Spleen (tissue), 7 donors: ENCODE measurements at regions not wholly inside any gene's neighbourhood (a gene's known extent, or its start where the extent isn't known, plus 50 kb on each side); places are given as distances from the start of the nearest gene placed in this dataset.

Source experiments
- CTCF ChIP-seq, 11 experiments: fragments of 200-600 bp in 7 of 11; fragments of 450-650 bp in 4 of 11; sonication (generic) in 4 of 11; IDR thresholded peaks in 8 of 11; conservative IDR thresholded peaks in 3 of 11; 1 replicate in 7 of 11; 2 replicates in 4 of 11; pipeline versions ENCODE4 v1.4.0 to v1.8.0; 2016 to 2021; ENCODE audit warnings: antibody characterized with exemption in 11 of 11, inconsistent platforms in 4 of 11, mild to moderate bottlenecking in 1 of 11
- POLR2AphosphoS5 ChIP-seq, 3 donors: sonication (generic); formaldehyde crosslinking; IDR thresholded peaks; one replicate each; pipeline ENCODE4 v1.5.1; 2017; ENCODE audit warnings: antibody characterized with exemption in 3 of 3
- donor health status: DM: no; HTN: no; CAD: no; lungs with moderate emphysema.
- donor health status: DM: no; HTN: no; CAD: no.
- donor health status: DM: no; HTN: no; CAD: no.

GRCh38 chr6:104473021-104473429, 386.7 kb downstream of the HACE1 start:
- TF ChIP-seq CTCF (IDR thresholded peaks at IDR 0.05 in 8 of 11, conservative IDR thresholded peaks at IDR 0.05 in 3 of 11) (no peak), POLR2AphosphoS5 (IDR thresholded peaks at IDR 0.05) (no peak)
